Activated B cell treated with CpG ODN at 0.5 μM for 24 hours (primary cell): ENCODE measurements at regions not wholly inside any gene's neighbourhood (a gene's known extent, or its start where the extent isn't known, plus 50 kb on each side); places are given as distances from the start of the nearest gene placed in this dataset.

Experiments
- ATAC-seq: fragments of 200-7000 bp; cut with Tn5 transposase; one replicate; pipeline ENCODE4 v1.10.0; 2021; ENCODE audit warnings: low read depth, mild to moderate bottlenecking, moderate library complexity
- CTCF ChIA-PET: fragments of 350-600 bp; sonication (Branson Sonifier 250); formaldehyde crosslinking; loops from one replicate; lab custom pipeline; 2021; ENCODE audit warnings: antibody characterized with exemption; lab: Charles Lee
- POLR2A ChIA-PET: fragments of 350-600 bp; sonication (Branson Sonifier 250); formaldehyde crosslinking; loops from one replicate; lab custom pipeline; 2021; ENCODE audit warnings: antibody characterized with exemption; lab: Charles Lee
- DNase-seq: peaks from one replicate; pipeline ENCODE4 v3.0.0; 2022
- H3K27ac Mint-ChIP-seq: one replicate; pipeline ENCODE4 v1.8.0; 2020; ENCODE audit warnings: mixed read lengths
- H3K27me3 Mint-ChIP-seq: one replicate; pipeline ENCODE4 v1.8.0; 2021; ENCODE audit warnings: mixed read lengths
- H3K36me3 Mint-ChIP-seq: one replicate; pipeline ENCODE4 v1.8.0; 2021; ENCODE audit warnings: low read depth, mixed read lengths
- H3K4me1 Mint-ChIP-seq: one replicate; pipeline ENCODE4 v1.8.0; 2021; ENCODE audit warnings: mixed read lengths
- H3K4me3 Mint-ChIP-seq: one replicate; pipeline ENCODE4 v1.8.0; 2020; ENCODE audit warnings: mild to moderate bottlenecking, mixed read lengths
- H3K9me3 Mint-ChIP-seq: one replicate; pipeline ENCODE4 v1.8.0; 2020; ENCODE audit warnings: mixed read lengths
- intact Hi-C: fragments of 100-400 bp; cut with micrococcal nuclease; formaldehyde crosslinking; loops from one replicate; pipeline ENCODE4 v1.15.1; 2024
- TF ChIP-seq, protein P1 (sequence below): fragments of 200-600 bp; IDR thresholded peaks from one replicate; pipeline ENCODE4 v1.8.0; 2022; ENCODE audit warnings: antibody characterized with exemption, mild to moderate bottlenecking

DNA sequence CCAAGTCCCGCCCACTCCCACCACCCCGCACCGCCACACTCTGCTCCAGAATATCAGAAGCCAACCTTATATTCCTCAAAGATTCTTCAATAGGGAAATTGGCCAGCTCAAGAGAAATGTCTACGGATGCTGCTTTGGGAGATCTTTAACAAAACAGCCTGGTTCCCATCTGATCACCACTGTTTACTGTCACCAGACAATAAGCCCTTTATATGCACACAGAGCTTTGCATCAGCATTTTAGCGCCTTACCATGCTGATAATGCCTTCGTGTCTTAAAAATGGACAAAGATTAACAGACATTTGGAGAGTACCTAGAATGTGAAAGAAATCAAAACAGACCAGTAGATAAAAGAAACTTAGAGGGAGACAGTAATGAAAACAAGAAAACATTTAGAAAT lies 141.7 kb upstream of the SYT6 start:
- intact Hi-C loops, result no loop called here
- Mint-ChIP-seq H3K27ac (no peak overlapping the region), H3K4me3 (no peak overlapping the region), H3K9me3 (no peaks in the 10 kb centered on the region), H3K27me3 (peaks cover 6% of the 10 kb centered on the region), H3K36me3 (no peaks in the 10 kb centered on the region), H3K4me1 (no peaks in the 10 kb centered on the region)
- no peak for DNase-seq
- ChIA-PET POLR2A (no interaction called here), CTCF (no interaction called here)
- no peak for ATAC-seq
- TF ChIP-seq, protein P1, sequence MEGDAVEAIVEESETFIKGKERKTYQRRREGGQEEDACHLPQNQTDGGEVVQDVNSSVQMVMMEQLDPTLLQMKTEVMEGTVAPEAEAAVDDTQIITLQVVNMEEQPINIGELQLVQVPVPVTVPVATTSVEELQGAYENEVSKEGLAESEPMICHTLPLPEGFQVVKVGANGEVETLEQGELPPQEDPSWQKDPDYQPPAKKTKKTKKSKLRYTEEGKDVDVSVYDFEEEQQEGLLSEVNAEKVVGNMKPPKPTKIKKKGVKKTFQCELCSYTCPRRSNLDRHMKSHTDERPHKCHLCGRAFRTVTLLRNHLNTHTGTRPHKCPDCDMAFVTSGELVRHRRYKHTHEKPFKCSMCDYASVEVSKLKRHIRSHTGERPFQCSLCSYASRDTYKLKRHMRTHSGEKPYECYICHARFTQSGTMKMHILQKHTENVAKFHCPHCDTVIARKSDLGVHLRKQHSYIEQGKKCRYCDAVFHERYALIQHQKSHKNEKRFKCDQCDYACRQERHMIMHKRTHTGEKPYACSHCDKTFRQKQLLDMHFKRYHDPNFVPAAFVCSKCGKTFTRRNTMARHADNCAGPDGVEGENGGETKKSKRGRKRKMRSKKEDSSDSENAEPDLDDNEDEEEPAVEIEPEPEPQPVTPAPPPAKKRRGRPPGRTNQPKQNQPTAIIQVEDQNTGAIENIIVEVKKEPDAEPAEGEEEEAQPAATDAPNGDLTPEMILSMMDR, result no peak

DNA sequence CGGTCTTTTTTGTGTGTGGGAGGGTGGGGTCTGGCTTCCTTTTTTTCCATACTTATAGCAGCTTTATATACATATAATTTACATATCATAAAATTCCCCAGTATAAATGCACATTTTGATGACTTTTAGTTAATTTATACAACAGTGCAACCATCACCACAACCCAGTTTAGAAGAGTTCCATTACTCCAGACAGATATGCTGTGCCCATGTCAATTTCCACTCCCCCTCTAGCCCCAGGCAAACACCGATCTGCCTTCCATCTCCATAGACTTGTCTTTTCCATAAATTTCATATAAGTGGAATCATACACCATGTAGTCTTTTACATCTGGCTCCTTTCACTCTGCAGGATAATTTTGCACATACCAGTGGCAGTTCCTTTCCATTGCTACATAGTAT lies 139.2 kb upstream of the SYT6 start:
- intact Hi-C loops, result no loop called here
- H3K27me3 Mint-ChIP-seq, result peaks cover 5% of the 10 kb centered on the region
- CTCF ChIA-PET, result interaction anchor here (1.8 kb wide), 1 partner anchor 10 kb away, joined by 10 read pairs; no protein-coding TSS in a partner anchor

DNA sequence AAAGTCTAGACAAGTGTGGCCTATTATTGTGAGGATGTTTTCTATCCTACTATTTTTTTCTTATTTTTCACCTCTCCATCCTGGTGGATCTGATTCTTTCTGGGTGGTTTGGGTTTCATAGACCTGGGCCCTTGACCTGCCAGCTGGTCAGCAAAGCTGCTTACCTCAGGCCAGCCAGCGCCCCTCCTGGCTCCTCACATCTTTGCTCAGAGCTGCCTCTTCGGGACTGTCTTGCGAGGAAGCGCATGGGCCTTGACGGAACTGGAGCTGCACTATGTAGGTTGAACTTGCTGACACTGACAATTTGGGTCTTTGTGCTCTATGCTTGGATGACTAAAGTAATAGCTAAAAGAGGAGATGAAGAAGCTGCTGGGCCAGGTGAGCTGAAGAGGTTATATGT lies 138.5 kb upstream of the SYT6 start:
- Mint-ChIP-seq H3K27me3 (peaks cover 5% of the 10 kb centered on the region), H3K9me3 (no peaks in the 10 kb centered on the region), H3K4me1 (no peaks in the 10 kb centered on the region), H3K4me3 (no peak overlapping the region), H3K36me3 (no peaks in the 10 kb centered on the region), H3K27ac (no peak overlapping the region)
- CTCF ChIA-PET, result interaction anchor here (1.8 kb wide), 1 partner anchor 9 kb away, joined by 10 read pairs; no protein-coding TSS in a partner anchor
- intact Hi-C loops, result no loop called here
- ATAC-seq, result no peak
- DNase-seq, result no peak
- TF ChIP-seq, protein P1, result no peak
- POLR2A ChIA-PET, result no interaction called here

More for the DNA sequence above, 139.2 kb upstream of the SYT6 start:
- H3K4me1 Mint-ChIP-seq, result no peaks in the 10 kb centered on the region
- no peaks in the 10 kb centered on the region for H3K36me3 Mint-ChIP-seq
- no peak overlapping the region for H3K4me3 Mint-ChIP-seq
- no peak for DNase-seq
- no peaks in the 10 kb centered on the region for H3K9me3 Mint-ChIP-seq
- ATAC-seq, result no peak
- H3K27ac Mint-ChIP-seq, result no peak overlapping the region
- POLR2A ChIA-PET, result no interaction called here
- TF ChIP-seq, protein P1, result no peak

DNA sequence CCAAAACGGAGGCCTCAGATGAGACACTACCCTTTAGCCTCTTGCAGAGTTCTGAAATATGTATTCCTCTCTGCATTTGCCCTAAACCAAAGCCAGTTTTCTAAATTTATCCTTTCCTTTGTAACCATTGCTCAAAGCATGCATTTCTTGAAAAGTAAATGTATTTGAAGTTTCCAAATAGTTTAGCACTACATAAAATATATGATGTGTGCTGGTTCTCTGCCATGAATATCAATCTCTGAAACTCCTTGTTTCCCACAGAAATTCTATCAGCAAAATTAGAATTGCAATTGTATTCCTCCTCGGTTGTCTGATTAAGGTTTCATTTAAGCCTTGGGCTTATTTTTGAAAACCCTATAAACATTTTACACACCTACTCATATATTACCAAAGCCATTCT lies 137.1 kb upstream of the SYT6 start:
- CTCF ChIA-PET, result no interaction called here
- intact Hi-C loops, result no loop called here
- peaks cover 2% of the 10 kb centered on the region for H3K27me3 Mint-ChIP-seq

DNA sequence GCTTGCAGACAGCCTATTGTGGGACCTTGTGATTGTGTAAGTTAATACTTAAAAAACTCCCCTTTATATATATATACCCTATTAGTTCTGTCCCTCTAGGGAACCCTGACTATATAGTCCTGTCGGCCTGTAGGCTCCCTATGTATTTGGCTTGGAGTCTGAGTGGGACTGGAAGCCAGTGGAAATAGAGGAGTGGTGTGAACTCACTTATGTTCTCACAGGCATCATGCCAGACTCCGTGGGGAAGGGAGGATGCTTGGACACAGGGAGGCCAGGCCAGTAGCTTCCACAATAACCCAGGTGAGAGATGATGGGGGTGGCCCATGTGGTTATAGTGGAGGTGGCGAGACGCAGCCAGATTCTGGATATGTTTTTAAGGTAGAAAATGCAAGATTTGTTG lies 136.7 kb upstream of the SYT6 start:
- ATAC-seq, result no peak
- no peak for DNase-seq
- no peaks in the 10 kb centered on the region for H3K36me3 Mint-ChIP-seq
- no peaks in the 10 kb centered on the region for H3K9me3 Mint-ChIP-seq
- CTCF ChIA-PET, result no interaction called here
- TF ChIP-seq, protein P1, result no peak
- POLR2A ChIA-PET, result no interaction called here
- intact Hi-C loops, result no loop called here
- H3K27ac Mint-ChIP-seq, result no peak overlapping the region
- H3K27me3 Mint-ChIP-seq, result peaks cover 2% of the 10 kb centered on the region
- no peak overlapping the region for H3K4me3 Mint-ChIP-seq
- no peaks in the 10 kb centered on the region for H3K4me1 Mint-ChIP-seq

More for the DNA sequence above, 137.1 kb upstream of the SYT6 start:
- no peak overlapping the region for H3K27ac Mint-ChIP-seq
- no peak overlapping the region for H3K4me3 Mint-ChIP-seq
- no peaks in the 10 kb centered on the region for H3K9me3 Mint-ChIP-seq
- TF ChIP-seq, protein P1, result no peak
- POLR2A ChIA-PET, result no interaction called here
- no peak for DNase-seq
- H3K4me1 Mint-ChIP-seq, result no peaks in the 10 kb centered on the region
- no peak for ATAC-seq
- H3K36me3 Mint-ChIP-seq, result no peaks in the 10 kb centered on the region
